Gastrocnemius medialis (tissue), 4 donors: ENCODE measurements at regions not wholly inside any gene's neighbourhood (a gene's known extent, or its start where the extent isn't known, plus 50 kb on each side); places are given as distances from the start of the nearest gene placed in this dataset.

Source experiments
- POLR2A ChIP-seq, 2 donors: fragments of 450-650 bp; IDR thresholded peaks; one replicate each; pipeline ENCODE4 v1.6.1; 2017; ENCODE audit warnings: antibody characterized with exemption in 2 of 2, mild to moderate bottlenecking in 2 of 2, moderate library complexity in 2 of 2
- TF ChIP-seq, protein P1 (sequence below), 5 experiments: fragments of 450-650 bp in 3 of 5; fragments of 200-600 bp in 2 of 5; sonication (generic) in 2 of 5; IDR thresholded peaks in 4 of 5; conservative IDR thresholded peaks in 1 of 5; 1 replicate in 4 of 5; 2 replicates in 1 of 5; pipeline ENCODE4 v1.5.1; 2016 to 2019; ENCODE audit warnings: antibody characterized with exemption in 5 of 5, mild to moderate bottlenecking in 3 of 5, moderate library complexity in 3 of 5

DNA sequence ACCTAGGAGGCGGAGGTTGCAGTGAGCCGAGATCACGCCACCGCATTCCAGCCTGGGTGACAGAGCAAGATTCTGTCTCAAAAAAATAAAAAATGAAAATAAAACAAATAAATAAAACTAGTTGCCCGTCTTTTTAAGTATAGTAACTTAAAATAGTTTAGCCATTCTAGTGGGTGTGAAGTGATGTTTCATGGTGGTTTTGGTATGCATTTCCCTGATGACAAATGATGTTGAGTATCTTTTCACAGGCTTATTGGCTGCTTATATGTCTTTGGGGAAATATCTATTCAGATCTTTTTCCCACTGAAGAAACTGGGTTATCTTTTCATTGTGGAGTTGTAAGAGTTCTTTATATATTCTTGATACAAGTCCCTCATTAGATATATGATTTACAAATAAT is 102.4 kb upstream of the METAP2 start:
- TF ChIP-seq, protein P1, sequence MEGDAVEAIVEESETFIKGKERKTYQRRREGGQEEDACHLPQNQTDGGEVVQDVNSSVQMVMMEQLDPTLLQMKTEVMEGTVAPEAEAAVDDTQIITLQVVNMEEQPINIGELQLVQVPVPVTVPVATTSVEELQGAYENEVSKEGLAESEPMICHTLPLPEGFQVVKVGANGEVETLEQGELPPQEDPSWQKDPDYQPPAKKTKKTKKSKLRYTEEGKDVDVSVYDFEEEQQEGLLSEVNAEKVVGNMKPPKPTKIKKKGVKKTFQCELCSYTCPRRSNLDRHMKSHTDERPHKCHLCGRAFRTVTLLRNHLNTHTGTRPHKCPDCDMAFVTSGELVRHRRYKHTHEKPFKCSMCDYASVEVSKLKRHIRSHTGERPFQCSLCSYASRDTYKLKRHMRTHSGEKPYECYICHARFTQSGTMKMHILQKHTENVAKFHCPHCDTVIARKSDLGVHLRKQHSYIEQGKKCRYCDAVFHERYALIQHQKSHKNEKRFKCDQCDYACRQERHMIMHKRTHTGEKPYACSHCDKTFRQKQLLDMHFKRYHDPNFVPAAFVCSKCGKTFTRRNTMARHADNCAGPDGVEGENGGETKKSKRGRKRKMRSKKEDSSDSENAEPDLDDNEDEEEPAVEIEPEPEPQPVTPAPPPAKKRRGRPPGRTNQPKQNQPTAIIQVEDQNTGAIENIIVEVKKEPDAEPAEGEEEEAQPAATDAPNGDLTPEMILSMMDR (IDR thresholded peaks at IDR 0.05 in 4 of 5, conservative IDR thresholded peaks at IDR 0.05 in 1 of 5): no peak
- no peak for TF ChIP-seq POLR2A (IDR thresholded peaks at IDR 0.05)
